Stomach (tissue), 8 donors: ENCODE measurements at regions not wholly inside any gene's neighbourhood (a gene's known extent, or its start where the extent isn't known, plus 50 kb on each side); places are given as distances from the start of the nearest gene placed in this dataset.
A peak's percentile ranks its signal among the peaks of the same experiment; 100 is the strongest.
"Not testable (repeated sequence)": the region's sequence is repeated elsewhere in the genome, so short reads cannot be mapped to it uniquely, and the experiment has no call there.

Source experiments
- DNase-seq, 2 donors: peaks; one replicate each; pipeline versions ENCODE4 v3.0.0 to v3.0.0-alpha.2; 2013 to 2019
- H3K27ac ChIP-seq, 5 donors: fragments of 200-600 bp in 4 of 5; sonication (generic) in 4 of 5; one replicate each; pipeline ENCODE4 v1.5.1; 2013 to 2019; ENCODE audit warnings: mild to moderate bottlenecking in 1 of 5, moderate library complexity in 1 of 5
- H3K27me3 ChIP-seq, 3 donors: fragments of 200-600 bp; sonication (generic); one replicate each; pipeline ENCODE4 v1.5.1; 2017 to 2019; ENCODE audit warnings: mixed run types in 1 of 3
- H3K36me3 ChIP-seq, 4 donors: fragments of 200-600 bp; sonication (generic); 1 replicate in 3 of 4; 2 replicates in 1 of 4; pipeline ENCODE4 v1.5.1; 2016 to 2019
- H3K4me1 ChIP-seq, 4 donors: fragments of 200-600 bp; sonication (generic); one replicate each; pipeline ENCODE4 v1.5.1; 2016 to 2019
- H3K4me3 ChIP-seq, 4 donors: fragments of 200-600 bp; sonication (generic) in 3 of 4; one replicate each; pipeline ENCODE4 v1.5.1; 2016 to 2019; ENCODE audit warnings: mild to moderate bottlenecking in 1 of 4
- H3K9me3 ChIP-seq, 4 donors: fragments of 200-600 bp; sonication (generic); one replicate each; pipeline ENCODE4 v1.5.1; 2016 to 2019
- CTCF ChIP-seq, 7 experiments: fragments of 450-650 bp in 4 of 7; fragments of 200-600 bp in 3 of 7; sonication (generic) in 3 of 7; IDR thresholded peaks; one replicate each; pipeline ENCODE4 v1.5.1; 2016 to 2019; ENCODE audit warnings: antibody characterized with exemption in 7 of 7, control low read depth in 2 of 7, mild to moderate bottlenecking in 1 of 7
- EP300 ChIP-seq: sonication (generic); formaldehyde crosslinking; IDR thresholded peaks from one replicate; pipeline ENCODE4 v1.6.1; 2017; ENCODE audit warnings: antibody characterized with exemption
- POLR2A ChIP-seq, 4 donors: fragments of 450-650 bp; IDR thresholded peaks; one replicate each; pipeline ENCODE4 v1.6.1; 2016; ENCODE audit warnings: antibody characterized with exemption in 4 of 4, control low read depth in 2 of 4, mild to moderate bottlenecking in 1 of 4, moderate library complexity in 1 of 4
- POLR2AphosphoS5 ChIP-seq, 3 donors: sonication (generic); formaldehyde crosslinking; IDR thresholded peaks; one replicate each; pipeline ENCODE4 v1.6.1; 2016; ENCODE audit warnings: antibody characterized with exemption in 3 of 3
- WGBS, 5 donors: extraction: QIAGEN DNeasy Blood & Tissue Kit in 3 of 5; methylation state at CpG; one replicate each; pipeline versions ENCODE4 v1.1.5 to v1.1.7; 2013 to 2018; 5-methylcytosine and 5-hydroxymethylcytosine counted together
- intact Hi-C: fragments of 100-400 bp; cut with DNase I; formaldehyde crosslinking; loops from one replicate; pipeline ENCODE4 v1.15.1; 2023; ENCODE audit warnings: low total_unique reads
- donor health status: healthy with polysubstance abuse.
- donor health status: Bipolar disorder and iron deficiency.
- donor health status: healthy.

DNA sequence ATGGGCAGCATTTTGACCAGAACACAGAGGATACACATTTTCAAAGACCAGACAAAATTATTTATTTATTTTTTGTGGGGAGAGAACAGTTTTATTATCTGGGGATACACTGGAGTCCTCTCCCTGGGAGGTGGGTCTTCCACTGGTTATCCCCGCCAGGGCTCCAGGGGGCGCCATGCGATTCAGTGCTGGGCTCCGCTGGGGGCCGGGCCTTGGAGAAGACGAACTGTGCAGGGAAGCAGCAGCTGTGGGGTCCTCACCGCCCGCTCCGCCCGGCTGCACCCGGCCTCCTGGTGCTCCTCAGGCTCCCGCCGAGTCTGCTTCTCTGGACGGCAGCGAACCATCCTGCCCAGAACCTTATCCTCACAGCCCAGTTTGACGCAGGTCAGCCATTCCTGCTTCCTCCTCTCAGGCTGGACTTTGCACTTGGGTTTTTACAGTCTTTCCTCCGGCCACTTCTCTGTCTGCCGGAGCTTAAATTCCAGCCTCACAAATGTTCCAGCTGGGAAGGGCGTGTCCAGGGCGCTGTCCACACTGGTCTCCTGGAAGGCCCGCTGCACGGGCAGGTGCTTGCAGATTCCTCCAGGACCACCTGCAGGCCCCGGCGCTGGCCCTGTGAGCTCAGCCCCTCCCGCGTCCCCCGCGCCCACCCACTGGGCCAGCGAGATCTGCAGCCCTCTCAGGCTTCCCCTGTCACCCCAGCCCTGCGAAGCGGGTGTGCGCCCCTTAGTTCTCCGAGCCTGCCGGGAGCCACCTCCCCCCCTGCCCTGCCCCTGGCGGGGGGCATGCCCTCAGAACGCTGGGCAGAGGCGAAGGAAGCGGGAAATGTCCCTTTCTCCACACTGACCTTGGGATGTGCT is 1830.0 kb upstream of the DEFB115 start:
- Histone ChIP-seq H3K27ac (no peak overlapping the region), H3K9me3 (peaks cover 0 to 12% (median 5%) of the 10 kb centered on the region in 4 donors), H3K4me1 (peaks cover 0 to 4% (median 0%) of the 10 kb centered on the region in 4 donors), H3K27me3 (peaks cover 0 to 59% (median 5%) of the 10 kb centered on the region in 3 donors), H3K4me3 (peak overlapping the region in 1 of 4 donors; percentile 33), H3K36me3 (no peaks in the 10 kb centered on the region)
- intact Hi-C loops, result no loop called here
- 32 to 53% (median 43%) methylated on average over 16 to 38 of the region's 38 CpGs for WGBS, 5 donors
- TF ChIP-seq POLR2AphosphoS5 (IDR thresholded peaks at IDR 0.05), result no peak
- TF ChIP-seq EP300, result no peak
- TF ChIP-seq CTCF (IDR thresholded peaks at IDR 0.05), result no peak
- no peak for TF ChIP-seq POLR2A (IDR thresholded peaks at IDR 0.05)
- no peak for DNase-seq

DNA sequence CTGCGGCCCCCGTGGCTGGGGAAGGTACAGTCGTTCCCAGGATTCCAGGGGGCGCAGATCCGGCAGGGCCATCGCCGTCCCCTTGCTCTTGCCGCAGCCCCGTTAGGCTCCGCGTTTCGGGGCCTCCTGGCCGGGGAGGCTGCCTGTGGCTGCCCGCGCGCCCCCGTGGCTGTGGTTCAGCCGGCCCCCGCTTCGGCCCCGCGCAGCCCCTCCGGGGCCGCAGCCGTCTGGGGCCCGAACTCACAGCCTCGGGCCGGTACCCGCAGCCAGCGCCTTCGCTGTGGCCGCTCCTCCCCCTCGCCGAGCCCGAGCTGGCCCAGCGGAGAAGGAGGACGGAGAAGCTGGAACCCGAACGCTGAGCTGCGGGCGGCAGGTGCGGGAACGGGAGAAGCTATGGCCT is 1826.9 kb upstream of the DEFB115 start:
- 29 to 47% (median 44%) methylated on average over 14 to 39 of the region's 43 CpGs for WGBS, 5 donors
- Histone ChIP-seq H3K27me3 (peaks cover 0 to 48% (median 5%) of the 10 kb centered on the region in 3 donors), H3K4me3 (peak overlapping the region in 1 of 4 donors; percentile 7), H3K27ac (no peak overlapping the region), H3K4me1 (peaks cover 0 to 4% (median 0%) of the 10 kb centered on the region in 4 donors), H3K36me3 (no peaks in the 10 kb centered on the region), H3K9me3 (peaks cover 0 to 12% (median 5%) of the 10 kb centered on the region in 4 donors)
- DNase-seq, result no peak
- intact Hi-C loops, result no loop called here
- TF ChIP-seq POLR2AphosphoS5 (IDR thresholded peaks at IDR 0.05) (no peak), CTCF (IDR thresholded peaks at IDR 0.05) (no peak), EP300 (no peak), POLR2A (IDR thresholded peaks at IDR 0.05) (no peak)

DNA sequence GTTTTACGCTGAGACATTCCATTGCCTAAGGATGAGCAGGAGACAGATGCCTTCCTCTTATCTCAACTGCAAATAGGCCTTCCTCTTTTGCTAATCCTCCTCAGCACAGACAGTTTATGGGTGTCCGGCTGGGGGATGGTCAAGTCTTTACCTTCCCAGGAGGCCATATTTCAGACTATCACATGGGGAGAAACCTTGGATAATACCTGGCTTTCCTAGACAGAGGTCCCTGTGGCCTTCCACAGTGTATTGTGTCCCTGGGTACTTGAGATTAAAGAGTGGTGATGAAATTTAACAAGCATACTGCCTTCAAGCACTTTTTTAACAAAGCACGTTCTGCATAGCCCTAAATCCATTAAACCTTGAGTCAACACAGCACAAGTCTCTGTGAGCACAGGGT is 1816.7 kb upstream of the DEFB115 start:
- Histone ChIP-seq H3K27me3 (peaks cover 0 to 10% (median 0%) of the 10 kb centered on the region in 3 donors), H3K4me1 (peaks cover 0 to 15% (median 4%) of the 10 kb centered on the region in 4 donors)
- intact Hi-C loops, DNase-seq, H3K36me3 ChIP-seq, H3K9me3 ChIP-seq, H3K4me3 ChIP-seq, H3K27ac ChIP-seq: not testable (repeated sequence)
- WGBS, 5 donors, result 59 to 78% (median 67%) methylated on average over 3 of the region's 3 CpGs

- Histone ChIP-seq H3K4me1 (peaks cover 0 to 15% (median 4%) of the 10 kb centered on the region in 4 donors), H3K27me3 (peaks cover 0 to 24% (median 0%) of the 10 kb centered on the region in 3 donors)
- peak in 4 of 7 experiments; percentile 17 to 74 (median 50) for TF ChIP-seq CTCF (IDR thresholded peaks at IDR 0.05)
- H3K4me3 ChIP-seq, intact Hi-C loops, H3K9me3 ChIP-seq, H3K27ac ChIP-seq, H3K36me3 ChIP-seq: not testable (repeated sequence)
- 21 to 27% (median 22%) methylated on average over 7 of the region's 7 CpGs for WGBS, 5 donors
- DNase-seq, result peak in 1 of 2 donors; percentile 23
Observed at GRCh38 chr20:29443206-29443781, 1814.2 kb upstream of the DEFB115 start.
